K562 (cell line): ENCODE measurements at regions not wholly inside any gene's neighbourhood (a gene's known extent, or its start where the extent isn't known, plus 50 kb on each side); places are given as distances from the start of the nearest gene placed in this dataset.
A peak's percentile ranks its signal among the peaks of the same experiment; 100 is the strongest.

Experiments used
- ASH1L ChIP-seq: fragments of 450-650 bp; IDR thresholded peaks from 2 replicates; pipeline ENCODE4 v1.6.1; 2018; ENCODE audit warnings: borderline replicate concordance, mild to moderate bottlenecking, low read depth; ENCODE audit not compliant: partially characterized antibody
- EGR1 ChIP-seq: fragments of 450-650 bp; conservative IDR thresholded peaks from 2 replicates; pipeline ENCODE4 v1.6.1; 2017; ENCODE audit warnings: mild to moderate bottlenecking
- GATAD2B ChIP-seq: fragments of 450-650 bp; IDR thresholded peaks from 2 replicates; pipeline ENCODE4 v1.6.1; 2017; ENCODE audit warnings: mild to moderate bottlenecking, borderline replicate concordance
- HDAC3 ChIP-seq: fragments of 450-650 bp; IDR thresholded peaks from 2 replicates; pipeline ENCODE4 v1.6.1; 2018; ENCODE audit warnings: borderline replicate concordance, mild to moderate bottlenecking, moderate library complexity; ENCODE audit not compliant: partially characterized antibody
- IRF2 ChIP-seq: sonication (generic); formaldehyde crosslinking; IDR thresholded peaks from 2 replicates; pipeline ENCODE4 v1.8.1; 2022; ENCODE audit warnings: mild to moderate bottlenecking, missing genetic modification reagents
- NUFIP1 ChIP-seq: fragments of 450-650 bp; IDR thresholded peaks from 2 replicates; pipeline ENCODE4 v1.6.1; 2018; ENCODE audit not compliant: partially characterized antibody
- SMC3 ChIP-seq: conservative IDR thresholded peaks from 2 replicates; pipeline ENCODE4 v1.6.1; 2011; ENCODE audit warnings: low read depth, low read length, improper control_type of control experiment; ENCODE audit not compliant: insufficient read depth
- SREBF2 ChIP-seq: sonication (generic); formaldehyde crosslinking; IDR thresholded peaks from 2 replicates; pipeline ENCODE4 v1.4.0; 2020; ENCODE audit warnings: mild to moderate bottlenecking, missing genetic modification reagents
- TAF7 ChIP-seq: fragments of 450-650 bp; IDR thresholded peaks from 2 replicates; pipeline ENCODE4 v1.6.1; 2016; ENCODE audit warnings: missing genetic modification characterization, missing compliant biosample characterization
- ZEB2 ChIP-seq: fragments of 450-650 bp; IDR thresholded peaks from 2 replicates; pipeline ENCODE4 v1.6.1; 2016
- ZFX ChIP-seq: sonication (generic); formaldehyde crosslinking; IDR thresholded peaks from 2 replicates; pipeline ENCODE4 v1.8.0; 2022; ENCODE audit warnings: mild to moderate bottlenecking, missing genetic modification reagents, moderate library complexity
- ZNF217 ChIP-seq: sonication (generic); formaldehyde crosslinking; IDR thresholded peaks from 2 replicates; pipeline ENCODE4 v1.8.0; 2022; ENCODE audit warnings: mild to moderate bottlenecking, missing genetic modification reagents
- ZNF561 ChIP-seq: fragments of 450-650 bp; formaldehyde crosslinking; conservative IDR thresholded peaks from 2 replicates; pipeline ENCODE4 v1.4.0; 2020; ENCODE audit warnings: mild to moderate bottlenecking, moderate library complexity
- TF ChIP-seq, protein P1 (sequence below), 2 experiments: IDR thresholded peaks in 1 of 2; conservative IDR thresholded peaks in 1 of 2; 2 replicates each; pipeline ENCODE4 v1.6.1; 2016; ENCODE audit warnings: low read depth in 2 of 2, mild to moderate bottlenecking in 1 of 2, missing compliant biosample characterization in 1 of 2, missing genetic modification characterization in 1 of 2, moderate library complexity in 1 of 2
- TF ChIP-seq, protein P2 (sequence below): fragments of 250-450 bp; sonication (Bioruptor Pico); IDR thresholded peaks from 2 replicates; pipeline ENCODE4 v1.4.0; 2020; ENCODE audit warnings: mild to moderate bottlenecking, moderate library complexity, borderline replicate concordance
- TF ChIP-seq, protein P3 (sequence below): fragments of 250-450 bp; sonication (Bioruptor Pico); IDR thresholded peaks from 2 replicates; pipeline ENCODE4 v1.8.0; 2021; ENCODE audit warnings: mild to moderate bottlenecking, moderate library complexity
- TF ChIP-seq, protein P4 (sequence below): sonication (generic); formaldehyde crosslinking; IDR thresholded peaks from 2 replicates; pipeline ENCODE4 v1.8.1; 2022; ENCODE audit warnings: missing genetic modification reagents

DNA sequence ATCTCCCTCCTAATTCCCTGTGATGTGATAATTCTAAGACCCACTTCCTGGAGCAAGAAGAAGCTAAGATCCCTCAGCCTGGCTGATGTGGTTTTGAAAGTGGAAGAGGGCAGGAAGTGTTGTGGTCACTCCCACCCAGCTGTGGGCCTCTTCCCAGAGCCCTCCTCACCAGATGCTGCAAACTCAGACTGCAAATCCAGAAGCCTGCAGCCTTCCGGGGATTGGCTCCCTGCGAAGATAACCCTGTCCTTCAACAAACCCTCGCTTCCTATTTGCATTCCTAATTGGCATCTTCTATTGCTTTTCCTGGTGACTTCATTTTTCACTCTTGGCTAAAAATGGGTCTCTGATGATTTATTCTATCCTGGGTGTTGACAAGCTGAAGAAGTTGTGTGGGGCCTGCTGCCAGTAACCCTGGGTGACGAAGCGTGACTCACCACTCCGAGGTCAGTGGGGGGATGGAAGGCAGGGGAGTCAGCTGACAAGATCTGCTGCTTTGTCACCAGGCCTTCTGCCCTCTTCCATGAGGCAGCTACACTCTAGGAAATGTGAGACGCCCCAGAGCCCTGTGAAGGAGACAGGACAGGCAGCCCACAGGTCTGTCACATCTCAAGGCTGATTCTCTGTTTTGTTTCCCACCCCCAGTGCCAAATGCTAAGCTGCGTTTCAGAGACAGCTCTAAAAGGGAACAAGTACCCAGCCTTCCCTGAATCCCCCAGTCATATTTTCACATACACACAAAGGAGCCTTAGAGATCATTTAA, 99.7 kb upstream of the LIPC start (continued):
- TF ChIP-seq, protein P1, sequence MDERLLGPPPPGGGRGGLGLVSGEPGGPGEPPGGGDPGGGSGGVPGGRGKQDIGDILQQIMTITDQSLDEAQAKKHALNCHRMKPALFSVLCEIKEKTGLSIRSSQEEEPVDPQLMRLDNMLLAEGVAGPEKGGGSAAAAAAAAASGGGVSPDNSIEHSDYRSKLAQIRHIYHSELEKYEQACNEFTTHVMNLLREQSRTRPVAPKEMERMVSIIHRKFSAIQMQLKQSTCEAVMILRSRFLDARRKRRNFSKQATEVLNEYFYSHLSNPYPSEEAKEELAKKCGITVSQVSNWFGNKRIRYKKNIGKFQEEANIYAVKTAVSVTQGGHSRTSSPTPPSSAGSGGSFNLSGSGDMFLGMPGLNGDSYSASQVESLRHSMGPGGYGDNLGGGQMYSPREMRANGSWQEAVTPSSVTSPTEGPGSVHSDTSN (CRISPR knock-in tag; IDR thresholded peaks at IDR 0.05; ENCODE audit: low read depth), result peak; percentile 52
- TF ChIP-seq, protein P1 (tag; conservative IDR thresholded peaks at IDR 0.05; ENCODE audit: low read depth), result peak; percentile 100
- TF ChIP-seq EGR1 (peak; percentile 52), ZNF561 (no peak), ZEB2 (no peak), GATAD2B (no peak; the same call in 1 of the 2 replicates), TAF7 (tag) (0 out of 2 replicates have a peak, but pooled peaks have one; percentile 45), SREBF2 (CRISPR knock-in tag) (no peak), ASH1L (peak; percentile 65), ZFX (peak; percentile 88), ZNF217 (CRISPR knock-in tag) (no peak), SMC3 (0 out of 2 replicates have a peak, but pooled peaks have one; percentile 38), HDAC3 (peak; percentile 95), IRF2 (CRISPR knock-in tag) (no peak), NUFIP1 (no peak)
- TF ChIP-seq, protein P2, sequence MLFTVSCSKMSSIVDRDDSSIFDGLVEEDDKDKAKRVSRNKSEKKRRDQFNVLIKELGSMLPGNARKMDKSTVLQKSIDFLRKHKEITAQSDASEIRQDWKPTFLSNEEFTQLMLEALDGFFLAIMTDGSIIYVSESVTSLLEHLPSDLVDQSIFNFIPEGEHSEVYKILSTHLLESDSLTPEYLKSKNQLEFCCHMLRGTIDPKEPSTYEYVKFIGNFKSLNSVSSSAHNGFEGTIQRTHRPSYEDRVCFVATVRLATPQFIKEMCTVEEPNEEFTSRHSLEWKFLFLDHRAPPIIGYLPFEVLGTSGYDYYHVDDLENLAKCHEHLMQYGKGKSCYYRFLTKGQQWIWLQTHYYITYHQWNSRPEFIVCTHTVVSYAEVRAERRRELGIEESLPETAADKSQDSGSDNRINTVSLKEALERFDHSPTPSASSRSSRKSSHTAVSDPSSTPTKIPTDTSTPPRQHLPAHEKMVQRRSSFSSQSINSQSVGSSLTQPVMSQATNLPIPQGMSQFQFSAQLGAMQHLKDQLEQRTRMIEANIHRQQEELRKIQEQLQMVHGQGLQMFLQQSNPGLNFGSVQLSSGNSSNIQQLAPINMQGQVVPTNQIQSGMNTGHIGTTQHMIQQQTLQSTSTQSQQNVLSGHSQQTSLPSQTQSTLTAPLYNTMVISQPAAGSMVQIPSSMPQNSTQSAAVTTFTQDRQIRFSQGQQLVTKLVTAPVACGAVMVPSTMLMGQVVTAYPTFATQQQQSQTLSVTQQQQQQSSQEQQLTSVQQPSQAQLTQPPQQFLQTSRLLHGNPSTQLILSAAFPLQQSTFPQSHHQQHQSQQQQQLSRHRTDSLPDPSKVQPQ (CRISPR knock-in tag), result no peak; the same call in 1 of the 2 replicates
- TF ChIP-seq, protein P3, sequence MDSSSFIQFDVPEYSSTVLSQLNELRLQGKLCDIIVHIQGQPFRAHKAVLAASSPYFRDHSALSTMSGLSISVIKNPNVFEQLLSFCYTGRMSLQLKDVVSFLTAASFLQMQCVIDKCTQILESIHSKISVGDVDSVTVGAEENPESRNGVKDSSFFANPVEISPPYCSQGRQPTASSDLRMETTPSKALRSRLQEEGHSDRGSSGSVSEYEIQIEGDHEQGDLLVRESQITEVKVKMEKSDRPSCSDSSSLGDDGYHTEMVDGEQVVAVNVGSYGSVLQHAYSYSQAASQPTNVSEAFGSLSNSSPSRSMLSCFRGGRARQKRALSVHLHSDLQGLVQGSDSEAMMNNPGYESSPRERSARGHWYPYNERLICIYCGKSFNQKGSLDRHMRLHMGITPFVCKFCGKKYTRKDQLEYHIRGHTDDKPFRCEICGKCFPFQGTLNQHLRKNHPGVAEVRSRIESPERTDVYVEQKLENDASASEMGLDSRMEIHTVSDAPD (CRISPR knock-in tag), result no peak
- TF ChIP-seq, protein P4, sequence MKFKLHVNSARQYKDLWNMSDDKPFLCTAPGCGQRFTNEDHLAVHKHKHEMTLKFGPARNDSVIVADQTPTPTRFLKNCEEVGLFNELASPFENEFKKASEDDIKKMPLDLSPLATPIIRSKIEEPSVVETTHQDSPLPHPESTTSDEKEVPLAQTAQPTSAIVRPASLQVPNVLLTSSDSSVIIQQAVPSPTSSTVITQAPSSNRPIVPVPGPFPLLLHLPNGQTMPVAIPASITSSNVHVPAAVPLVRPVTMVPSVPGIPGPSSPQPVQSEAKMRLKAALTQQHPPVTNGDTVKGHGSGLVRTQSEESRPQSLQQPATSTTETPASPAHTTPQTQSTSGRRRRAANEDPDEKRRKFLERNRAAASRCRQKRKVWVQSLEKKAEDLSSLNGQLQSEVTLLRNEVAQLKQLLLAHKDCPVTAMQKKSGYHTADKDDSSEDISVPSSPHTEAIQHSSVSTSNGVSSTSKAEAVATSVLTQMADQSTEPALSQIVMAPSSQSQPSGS (CRISPR knock-in tag), result no peak
